ENCODE measurements at regions not wholly inside any gene's neighbourhood (a gene's known extent, or its start where the extent isn't known, plus 50 kb on each side); places are given as distances from the start of the nearest gene placed in this dataset.

GRCh38 chr7:46551603-46552002 lies 630.5 kb upstream of the IGFBP3 start:
- H3K9me3 ChIP-seq (ENCODE audit: control insufficient read depth, low read length), result no peaks in the 10 kb centered on the region
- no peak overlapping the region for H2BK120ac ChIP-seq (ENCODE audit: low read depth, low read length)
- H2AFZ ChIP-seq (ENCODE audit: low read depth, low read length), result no peak overlapping the region
- no peak overlapping the region for H3K23ac ChIP-seq (ENCODE audit: low read length in 2 of 2)
- peaks cover 3% of the 10 kb centered on the region for H3K4me1 ChIP-seq (ENCODE audit: control insufficient read depth, insufficient read depth, low read depth, low read length)
- no peaks in the 10 kb centered on the region for H3K27me3 ChIP-seq (ENCODE audit: control insufficient read depth in 1 of 2, insufficient read depth in 1 of 2, low read length in 2 of 2)
- no peak overlapping the region for H3K27ac ChIP-seq (ENCODE audit: low read length, poor library complexity, severe bottlenecking)
- peak overlapping the region; percentile 45 to 91 for H2BK12ac ChIP-seq (ENCODE audit: low read length in 2 of 2)
- H2BK15ac ChIP-seq (ENCODE audit: low read depth, poor library complexity, severe bottlenecking), result no peak overlapping the region
- H3K4ac ChIP-seq (ENCODE audit: low read depth in 1 of 2, low read length in 2 of 2), result peak overlapping the region; percentile 0 to 7
- no peak overlapping the region for H4K8ac ChIP-seq (ENCODE audit: low read length)
- WGBS, result no CpG with 5 or more reads among the region's 1 CpG
- H3K79me1 ChIP-seq (replicated peaks; ENCODE audit: low read length, poor library complexity, severe bottlenecking), result no peaks in the 10 kb centered on the region
- DNase-seq, result no peak
- H3K14ac ChIP-seq (ENCODE audit: low read length in 2 of 2), result no peak overlapping the region
- H2AK5ac ChIP-seq (ENCODE audit: low read length, severe bottlenecking), result peak overlapping the region; percentile 74
- H3K4me2 ChIP-seq (ENCODE audit: low read length, poor library complexity, severe bottlenecking), result no peak overlapping the region
- peak overlapping the region; percentile 19 for H4K91ac ChIP-seq (ENCODE audit: low read length)
- peak overlapping the region; percentile 14 to 43 for H3K18ac ChIP-seq (ENCODE audit: low read depth in 1 of 2, low read length in 2 of 2)
- no peak overlapping the region for H3K4me3 ChIP-seq (ENCODE audit: insufficient read depth in 1 of 2, low read depth in 1 of 2, low read length in 2 of 2)
- H3K9ac ChIP-seq (ENCODE audit: low read length), result no peak overlapping the region
- no peak overlapping the region for H2BK5ac ChIP-seq (ENCODE audit: low read depth, low read length, poor library complexity, severe bottlenecking)
- no peaks in the 10 kb centered on the region for H3K36me3 ChIP-seq (ENCODE audit: control insufficient read depth in 1 of 2, insufficient read depth in 2 of 2, low read depth in 1 of 2, low read length in 2 of 2)

GRCh38 chr7:46550864-46551263 lies 629.8 kb upstream of the IGFBP3 start:
- Histone ChIP-seq H3K14ac (ENCODE audit: low read length in 2 of 2) (no peak overlapping the region), H3K4me2 (ENCODE audit: low read length, poor library complexity, severe bottlenecking) (no peak overlapping the region), H3K23ac (ENCODE audit: low read length in 2 of 2) (no peak overlapping the region), H2BK120ac (ENCODE audit: low read depth, low read length) (no peak overlapping the region), H3K4me3 (ENCODE audit: insufficient read depth in 1 of 2, low read depth in 1 of 2, low read length in 2 of 2) (no peak overlapping the region), H2BK12ac (ENCODE audit: low read length in 2 of 2) (no peak overlapping the region), H3K18ac (ENCODE audit: low read depth in 1 of 2, low read length in 2 of 2) (peak overlapping the region; percentile 40 to 58), H3K9ac (ENCODE audit: low read length) (no peak overlapping the region), H3K27ac (ENCODE audit: low read length, poor library complexity, severe bottlenecking) (no peak overlapping the region), H4K8ac (ENCODE audit: low read length) (no peak overlapping the region), H3K27me3 (ENCODE audit: control insufficient read depth in 1 of 2, insufficient read depth in 1 of 2, low read length in 2 of 2) (no peaks in the 10 kb centered on the region), H2AK5ac (ENCODE audit: low read length, severe bottlenecking) (no peak overlapping the region), H2BK15ac (ENCODE audit: low read depth, poor library complexity, severe bottlenecking) (no peak overlapping the region), H4K91ac (ENCODE audit: low read length) (no peak overlapping the region), H3K36me3 (ENCODE audit: control insufficient read depth in 1 of 2, insufficient read depth in 2 of 2, low read depth in 1 of 2, low read length in 2 of 2) (no peaks in the 10 kb centered on the region), H2BK5ac (ENCODE audit: low read depth, low read length, poor library complexity, severe bottlenecking) (no peak overlapping the region), H3K4me1 (ENCODE audit: control insufficient read depth, insufficient read depth, low read depth, low read length) (peaks cover 3% of the 10 kb centered on the region), H3K9me3 (ENCODE audit: control insufficient read depth, low read length) (no peaks in the 10 kb centered on the region), H2AFZ (ENCODE audit: low read depth, low read length) (no peak overlapping the region), H3K79me1 (replicated peaks; ENCODE audit: low read length, poor library complexity, severe bottlenecking) (no peaks in the 10 kb centered on the region), H3K4ac (ENCODE audit: low read depth in 1 of 2, low read length in 2 of 2) (no peak overlapping the region)
- 77% methylated on average over 3 of the region's 5 CpGs for WGBS
- no peak for DNase-seq

- 94% methylated on average over 3 of the region's 3 CpGs for whole genome bisulfite sequencing
These were observed 629.0 kb upstream of the IGFBP3 start for GRCh38 chr7:46549892-46550639.

GRCh38 chr7:46549347-46549746 lies 628.3 kb upstream of the IGFBP3 start:
- H3K4me1 ChIP-seq (ENCODE audit: control insufficient read depth, insufficient read depth, low read depth, low read length), result peaks cover 2% of the 10 kb centered on the region
- no CpG with 5 or more reads among the region's 1 CpG for WGBS
- H4K91ac ChIP-seq (ENCODE audit: low read length), result no peak overlapping the region
- no peak overlapping the region for H3K9ac ChIP-seq (ENCODE audit: low read length)
- no peak overlapping the region for H3K23ac ChIP-seq (ENCODE audit: low read length in 2 of 2)
- H3K18ac ChIP-seq (ENCODE audit: low read depth in 1 of 2, low read length in 2 of 2), result no peak overlapping the region
- H2BK120ac ChIP-seq (ENCODE audit: low read depth, low read length), result no peak overlapping the region
- DNase-seq, result no peak
- H2BK5ac ChIP-seq (ENCODE audit: low read depth, low read length, poor library complexity, severe bottlenecking), result no peak overlapping the region
- H3K79me1 ChIP-seq (replicated peaks; ENCODE audit: low read length, poor library complexity, severe bottlenecking), result no peaks in the 10 kb centered on the region
- no peak overlapping the region for H4K8ac ChIP-seq (ENCODE audit: low read length)
- no peak overlapping the region for H3K4me2 ChIP-seq (ENCODE audit: low read length, poor library complexity, severe bottlenecking)
- H3K4ac ChIP-seq (ENCODE audit: low read depth in 1 of 2, low read length in 2 of 2), result no peak overlapping the region
- H3K14ac ChIP-seq (ENCODE audit: low read length in 2 of 2), result no peak overlapping the region
- no peak overlapping the region for H2BK12ac ChIP-seq (ENCODE audit: low read length in 2 of 2)
- no peak overlapping the region for H2AK5ac ChIP-seq (ENCODE audit: low read length, severe bottlenecking)
- no peak overlapping the region for H3K4me3 ChIP-seq (ENCODE audit: insufficient read depth in 1 of 2, low read depth in 1 of 2, low read length in 2 of 2)
- no peak overlapping the region for H3K27ac ChIP-seq (ENCODE audit: low read length, poor library complexity, severe bottlenecking)
- H3K9me3 ChIP-seq (ENCODE audit: control insufficient read depth, low read length), result no peaks in the 10 kb centered on the region
- no peak overlapping the region for H2BK15ac ChIP-seq (ENCODE audit: low read depth, poor library complexity, severe bottlenecking)
- no peaks in the 10 kb centered on the region for H3K27me3 ChIP-seq (ENCODE audit: control insufficient read depth in 1 of 2, insufficient read depth in 1 of 2, low read length in 2 of 2)
- H3K36me3 ChIP-seq (ENCODE audit: control insufficient read depth in 1 of 2, insufficient read depth in 2 of 2, low read depth in 1 of 2, low read length in 2 of 2), result no peaks in the 10 kb centered on the region
- no peak overlapping the region for H2AFZ ChIP-seq (ENCODE audit: low read depth, low read length)

More at GRCh38 chr7:46549892-46550639, 629.0 kb upstream of the IGFBP3 start:
- no peak overlapping the region for H2BK120ac ChIP-seq (ENCODE audit: low read depth, low read length)
- H2BK5ac ChIP-seq (ENCODE audit: low read depth, low read length, poor library complexity, severe bottlenecking), result no peak overlapping the region
- no peaks in the 10 kb centered on the region for H3K36me3 ChIP-seq (ENCODE audit: control insufficient read depth in 1 of 2, insufficient read depth in 2 of 2, low read depth in 1 of 2, low read length in 2 of 2)
- H3K9ac ChIP-seq (ENCODE audit: low read length), result no peak overlapping the region
- H3K79me1 ChIP-seq (replicated peaks; ENCODE audit: low read length, poor library complexity, severe bottlenecking), result no peaks in the 10 kb centered on the region
- no peak for DNase-seq
- no peak overlapping the region for H4K8ac ChIP-seq (ENCODE audit: low read length)
- no peak overlapping the region for H3K4me3 ChIP-seq (ENCODE audit: insufficient read depth in 1 of 2, low read depth in 1 of 2, low read length in 2 of 2)
- no peak overlapping the region for H3K23ac ChIP-seq (ENCODE audit: low read length in 2 of 2)
- H3K4ac ChIP-seq (ENCODE audit: low read depth in 1 of 2, low read length in 2 of 2), result no peak overlapping the region
- H3K14ac ChIP-seq (ENCODE audit: low read length in 2 of 2), result no peak overlapping the region
- no peak overlapping the region for H2BK12ac ChIP-seq (ENCODE audit: low read length in 2 of 2)
- no peak overlapping the region for H2AK5ac ChIP-seq (ENCODE audit: low read length, severe bottlenecking)
- H3K4me2 ChIP-seq (ENCODE audit: low read length, poor library complexity, severe bottlenecking), result no peak overlapping the region
- H3K4me1 ChIP-seq (ENCODE audit: control insufficient read depth, insufficient read depth, low read depth, low read length), result peaks cover 5% of the 10 kb centered on the region
- H4K91ac ChIP-seq (ENCODE audit: low read length), result no peak overlapping the region
- no peak overlapping the region for H2BK15ac ChIP-seq (ENCODE audit: low read depth, poor library complexity, severe bottlenecking)
- no peaks in the 10 kb centered on the region for H3K9me3 ChIP-seq (ENCODE audit: control insufficient read depth, low read length)
- H2AFZ ChIP-seq (ENCODE audit: low read depth, low read length), result no peak overlapping the region
- H3K18ac ChIP-seq (ENCODE audit: low read depth in 1 of 2, low read length in 2 of 2), result peak overlapping the region in 1 of 2 experiments; percentile 48
- H3K27me3 ChIP-seq (ENCODE audit: control insufficient read depth in 1 of 2, insufficient read depth in 1 of 2, low read length in 2 of 2), result no peaks in the 10 kb centered on the region
- no peak overlapping the region for H3K27ac ChIP-seq (ENCODE audit: low read length, poor library complexity, severe bottlenecking)

Measured in mesenchymal stem cell (in vitro differentiated cells and primary cell).